GM12873 (cell line): ENCODE measurements at regions not wholly inside any gene's neighbourhood (a gene's known extent, or its start where the extent isn't known, plus 50 kb on each side); places are given as distances from the start of the nearest gene placed in this dataset.

Source experiments
- TF ChIP-seq, protein P1 (sequence below): IDR thresholded peaks from 2 replicates; pipeline ENCODE4 v1.5.1; 2012; ENCODE audit warnings: low read depth, mild to moderate bottlenecking, moderate library complexity, low read length, control low read depth; ENCODE audit not compliant: insufficient read depth; ENCODE audit errors: missing control alignments

DNA sequence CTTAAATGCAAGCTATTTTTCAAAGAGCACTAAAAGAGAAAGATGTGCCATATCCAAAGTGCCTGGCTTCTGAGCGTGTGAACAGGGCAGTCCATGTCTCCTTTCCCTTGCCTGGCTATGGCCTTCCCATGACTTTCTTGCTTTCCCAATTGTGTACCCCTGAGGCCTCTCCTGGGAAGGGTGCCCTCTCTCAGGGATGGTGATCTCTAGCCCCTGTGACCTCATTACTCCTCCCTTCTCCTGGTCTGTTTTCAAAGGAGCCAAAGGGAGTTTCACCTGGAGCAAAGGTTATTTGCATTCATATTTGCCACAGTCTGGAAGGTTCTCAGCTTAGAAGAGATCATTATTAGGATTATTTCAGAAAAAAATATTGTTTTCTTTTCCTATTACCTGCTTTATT is 429.4 kb upstream of the TMTC1 start:
- TF ChIP-seq, protein P1, sequence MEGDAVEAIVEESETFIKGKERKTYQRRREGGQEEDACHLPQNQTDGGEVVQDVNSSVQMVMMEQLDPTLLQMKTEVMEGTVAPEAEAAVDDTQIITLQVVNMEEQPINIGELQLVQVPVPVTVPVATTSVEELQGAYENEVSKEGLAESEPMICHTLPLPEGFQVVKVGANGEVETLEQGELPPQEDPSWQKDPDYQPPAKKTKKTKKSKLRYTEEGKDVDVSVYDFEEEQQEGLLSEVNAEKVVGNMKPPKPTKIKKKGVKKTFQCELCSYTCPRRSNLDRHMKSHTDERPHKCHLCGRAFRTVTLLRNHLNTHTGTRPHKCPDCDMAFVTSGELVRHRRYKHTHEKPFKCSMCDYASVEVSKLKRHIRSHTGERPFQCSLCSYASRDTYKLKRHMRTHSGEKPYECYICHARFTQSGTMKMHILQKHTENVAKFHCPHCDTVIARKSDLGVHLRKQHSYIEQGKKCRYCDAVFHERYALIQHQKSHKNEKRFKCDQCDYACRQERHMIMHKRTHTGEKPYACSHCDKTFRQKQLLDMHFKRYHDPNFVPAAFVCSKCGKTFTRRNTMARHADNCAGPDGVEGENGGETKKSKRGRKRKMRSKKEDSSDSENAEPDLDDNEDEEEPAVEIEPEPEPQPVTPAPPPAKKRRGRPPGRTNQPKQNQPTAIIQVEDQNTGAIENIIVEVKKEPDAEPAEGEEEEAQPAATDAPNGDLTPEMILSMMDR, result no peak

DNA sequence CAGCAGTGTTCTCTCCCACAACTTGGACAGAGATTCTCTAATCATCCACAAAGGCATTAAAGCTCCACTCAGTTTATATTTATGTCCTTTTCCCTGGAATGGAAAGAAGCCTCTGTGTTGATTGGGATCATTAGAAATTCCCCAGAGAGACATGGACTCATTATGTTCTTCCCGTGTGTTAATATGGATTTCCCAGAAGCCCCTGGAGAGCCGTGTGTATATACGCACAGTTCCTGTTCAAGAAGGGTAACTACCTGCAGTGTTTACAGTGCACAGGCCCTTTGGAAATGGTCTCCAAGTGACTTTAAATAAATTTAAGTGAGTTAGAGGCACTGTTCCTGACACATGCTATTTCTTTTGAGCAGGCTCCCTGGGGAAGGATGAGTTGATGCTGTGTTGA is 428.0 kb upstream of the TMTC1 start:
- TF ChIP-seq, protein P1, result no peak

DNA sequence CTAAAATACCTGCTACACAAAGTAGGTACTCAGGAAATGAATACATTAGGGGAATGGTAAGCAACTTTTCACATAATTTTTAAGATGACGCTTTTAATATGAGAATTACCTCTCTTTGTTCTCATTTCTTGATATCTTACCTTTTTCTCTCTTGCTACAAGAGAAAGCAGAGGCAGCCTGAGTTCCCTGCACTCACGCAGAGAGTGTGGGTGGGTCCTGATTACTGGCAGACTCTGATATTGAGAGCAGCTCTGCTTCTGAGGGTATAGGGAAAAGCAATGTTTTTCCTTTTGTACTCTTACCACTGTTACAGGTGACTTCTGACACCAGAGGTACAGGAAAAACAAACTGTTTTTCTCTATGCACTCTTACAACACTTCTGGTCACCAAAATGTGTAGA is 420.2 kb upstream of the TMTC1 start:
- TF ChIP-seq, protein P1, result no peak

DNA sequence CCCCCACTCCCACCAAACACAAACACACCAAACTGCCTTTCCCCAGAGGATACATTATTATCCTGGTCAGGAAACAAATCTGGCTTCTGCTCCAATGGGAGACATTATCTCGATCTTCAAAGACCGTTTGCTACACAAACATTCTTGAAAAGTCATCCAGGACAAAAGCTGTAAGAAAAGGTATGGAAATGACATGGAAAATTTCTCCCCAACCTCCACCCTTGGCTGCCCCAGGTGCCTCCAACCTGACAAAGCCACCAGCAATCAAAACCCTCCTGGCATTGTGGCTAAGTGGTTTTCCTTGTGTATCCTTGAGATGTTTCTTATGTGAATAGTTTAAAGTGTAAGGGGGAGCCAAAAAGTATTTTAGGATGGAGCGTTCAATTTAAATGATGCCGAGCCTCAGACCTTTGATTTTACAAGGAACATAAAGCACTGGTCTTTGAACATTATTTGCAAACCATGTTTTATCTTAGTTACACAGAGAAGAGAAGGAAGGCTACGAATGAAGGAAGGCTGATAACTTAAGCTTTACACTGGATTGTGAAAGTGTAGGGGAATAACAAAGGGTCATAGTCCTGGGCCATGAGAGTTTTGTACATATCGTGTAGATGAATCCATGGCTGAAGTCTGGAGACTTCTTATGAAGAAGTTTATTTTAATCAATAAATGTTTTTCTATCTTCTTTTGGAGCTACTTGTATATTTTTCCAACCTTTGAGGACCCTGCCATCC is 418.9 kb upstream of the TMTC1 start:
- TF ChIP-seq, protein P1, result no peak

DNA sequence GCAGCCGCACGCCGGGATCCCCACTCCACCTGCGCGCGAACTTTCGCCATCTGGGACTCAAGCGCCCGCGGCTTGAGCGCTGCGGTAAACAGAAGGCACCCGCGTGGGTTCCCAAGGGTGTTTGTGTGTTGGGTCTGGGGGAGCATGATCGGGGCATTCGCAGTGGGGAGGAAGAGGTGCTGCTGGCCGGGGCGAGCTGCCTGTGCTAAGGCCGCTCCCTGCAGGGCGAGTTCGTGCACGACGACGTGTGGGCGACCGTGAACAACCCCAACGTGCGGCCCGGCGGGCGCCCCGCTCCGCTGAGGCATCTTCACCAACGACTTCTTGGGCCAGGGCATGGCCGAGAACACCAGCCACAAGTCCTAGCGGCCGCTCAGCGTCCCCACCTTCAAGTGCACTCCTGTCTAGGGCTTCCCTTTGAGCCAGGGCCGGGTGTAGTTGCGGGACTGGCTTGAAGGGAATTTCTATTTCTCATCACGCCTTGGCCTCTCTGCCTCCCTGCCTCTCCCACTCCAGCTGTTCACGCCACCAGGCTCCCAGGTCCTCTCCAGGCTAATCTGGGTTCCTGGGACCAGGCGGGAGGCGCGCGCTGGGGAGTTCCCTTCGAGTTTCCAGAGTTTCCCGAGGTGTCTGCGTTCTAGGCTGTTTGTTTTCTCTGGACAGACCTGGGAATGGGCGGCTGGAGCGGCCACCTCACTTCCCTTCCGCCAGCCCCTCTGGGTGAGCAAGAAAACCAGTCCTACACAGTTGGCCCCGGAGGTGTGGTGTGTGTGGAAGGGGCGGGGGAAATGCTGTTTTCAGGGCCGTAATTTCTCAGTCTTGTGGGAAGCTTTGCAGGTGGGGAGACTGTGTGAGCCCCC is 417.8 kb upstream of the TMTC1 start:
- TF ChIP-seq, protein P1, result no peak

DNA sequence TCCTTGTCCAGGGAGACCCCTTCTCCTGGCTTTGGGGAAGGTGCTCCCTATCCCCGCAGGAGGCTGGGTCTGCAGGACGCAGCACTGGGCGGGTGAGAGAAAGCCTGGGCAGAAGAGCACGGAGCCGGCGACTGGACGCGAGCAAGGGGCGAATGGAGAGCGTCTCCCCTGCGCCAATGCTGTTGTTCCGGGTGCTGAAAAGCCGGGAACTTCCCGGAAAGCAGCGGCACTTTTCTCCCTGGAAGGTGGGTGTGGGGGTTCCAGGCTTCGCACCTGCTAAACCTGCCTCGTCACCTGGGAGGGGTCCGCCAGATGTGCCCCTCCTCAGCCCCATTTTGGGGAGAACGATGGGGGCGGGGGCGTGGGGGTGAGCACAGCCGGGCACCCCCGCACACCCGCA is 417.1 kb upstream of the TMTC1 start:
- TF ChIP-seq, protein P1, result no peak

DNA sequence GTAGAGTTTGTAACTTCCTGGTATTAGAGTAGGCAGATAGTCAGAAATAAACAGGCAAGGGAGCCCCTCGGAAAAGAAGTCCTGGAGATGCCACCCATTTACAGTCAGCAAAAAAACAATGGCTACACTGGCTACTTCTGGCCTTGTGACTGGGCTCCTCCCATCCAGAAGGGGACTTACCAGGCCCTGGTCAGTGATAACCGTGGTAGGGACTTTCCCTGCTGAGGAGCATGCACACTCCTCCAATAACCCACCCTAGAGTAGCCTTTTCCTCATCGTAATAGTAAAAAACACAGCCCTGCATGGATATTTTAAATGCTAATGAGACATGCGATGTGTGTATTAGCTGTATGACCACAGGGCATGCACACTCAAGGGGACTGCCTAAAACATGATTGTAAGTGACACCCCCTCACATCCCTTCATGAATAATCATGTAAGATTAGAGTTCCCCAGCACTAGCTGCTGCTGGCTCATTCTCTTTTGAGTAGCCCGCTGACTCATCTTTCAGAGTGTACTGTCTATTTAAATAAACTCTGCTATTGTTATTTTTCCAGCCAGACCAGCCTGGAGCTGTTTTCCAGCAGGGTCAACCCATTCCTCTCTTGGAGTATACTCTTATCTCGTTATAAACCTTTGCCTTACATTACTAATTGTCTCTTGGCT is 413.8 kb upstream of the TMTC1 start:
- TF ChIP-seq, protein P1, result no peak
